ENCODE measurements at regions not wholly inside any gene's neighbourhood (a gene's known extent, or its start where the extent isn't known, plus 50 kb on each side); places are given as distances from the start of the nearest gene placed in this dataset.
"Not testable (repeated sequence)": the region's sequence is repeated elsewhere in the genome, so short reads cannot be mapped to it uniquely, and the experiment has no call there.

- no peak for DNase-seq
These were observed 156.8 kb upstream of the SALL4 start for GRCh38 chr20:51959066-51959542.

- DNase-seq: no peak
These were observed 156.1 kb upstream of the SALL4 start for GRCh38 chr20:51958099-51959065.

GRCh38 chr20:51955756-51956155 is 153.4 kb upstream of the SALL4 start:
- DNase-seq: no peak

- DNase-seq: no peak
These were observed 151.5 kb upstream of the SALL4 start for GRCh38 chr20:51953731-51954340.

- no peak for DNase-seq
These were observed 148.6 kb upstream of the SALL4 start for GRCh38 chr20:51950926-51951325.

- no peak for DNase-seq
These were observed 144.3 kb upstream of the SALL4 start for GRCh38 chr20:51946586-51946985.

- no peak for DNase-seq
These were observed 143.6 kb upstream of the SALL4 start for GRCh38 chr20:51945881-51946280.

GRCh38 chr20:51945177-51945576 is 142.9 kb upstream of the SALL4 start:
- no peak for DNase-seq

GRCh38 chr20:51943761-51944160 is 141.4 kb upstream of the SALL4 start:
- DNase-seq: no peak

- DNase-seq: not testable (repeated sequence)
These were observed 141.0 kb upstream of the SALL4 start for GRCh38 chr20:51943326-51943725.

GRCh38 chr20:51941503-51941902 is 139.2 kb upstream of the SALL4 start:
- DNase-seq: no peak

- DNase-seq: no peak
These were observed 136.9 kb upstream of the SALL4 start for GRCh38 chr20:51939259-51939585.

- DNase-seq: no peak
These were observed 136.4 kb upstream of the SALL4 start for GRCh38 chr20:51938559-51939258.

- DNase-seq: no peak
These were observed 135.5 kb upstream of the SALL4 start for GRCh38 chr20:51937779-51938178.

- DNase-seq: no peak
These were observed 134.1 kb upstream of the SALL4 start for GRCh38 chr20:51936377-51936776.

GRCh38 chr20:51935003-51935358 is 132.7 kb upstream of the SALL4 start:
- no peak for DNase-seq

- DNase-seq: no peak
These were observed 132.1 kb upstream of the SALL4 start for GRCh38 chr20:51934301-51935002.

GRCh38 chr20:51931371-51931781 is 129.1 kb upstream of the SALL4 start:
- no peak for DNase-seq

- no peak for DNase-seq
These were observed 128.5 kb upstream of the SALL4 start for GRCh38 chr20:51930775-51931174.

GRCh38 chr20:51928931-51929330 is 126.6 kb upstream of the SALL4 start:
- no peak for DNase-seq

- DNase-seq: not testable (repeated sequence)
These were observed 125.6 kb upstream of the SALL4 start for GRCh38 chr20:51927970-51928369.
